Pancreas (tissue), 10 donors: ENCODE measurements at regions not wholly inside any gene's neighbourhood (a gene's known extent, or its start where the extent isn't known, plus 50 kb on each side); places are given as distances from the start of the nearest gene placed in this dataset.
A peak's percentile ranks its signal among the peaks of the same experiment; 100 is the strongest.

Experiments used
- ATAC-seq, 4 donors: fragments of 200-7000 bp; cut with Tn5 transposase; one replicate each; pipeline versions ENCODE4 v1.8.0 to v1.9.1; 2020; ENCODE audit warnings: mild to moderate bottlenecking in 4 of 4, moderate library complexity in 4 of 4
- DNase-seq, 6 donors: peaks; one replicate each; pipeline ENCODE4 v3.0.0-alpha.2; 2020
- FAIRE-seq: peaks from 2 replicates; lab custom pipeline; 2012; peaks lifted over from hg19 to GRCh38; lab: Jason Lieb, UNC
- H3K27ac ChIP-seq, 4 donors: fragments of 200-600 bp; sonication (generic); 1 replicate in 3 of 4; 2 replicates in 1 of 4; pipeline versions ENCODE4 v1.5.0 to v1.8.0; 2020
- H3K27me3 ChIP-seq, 4 donors: fragments of 200-600 bp; one replicate each; pipeline ENCODE4 v1.8.0; 2021
- H3K36me3 ChIP-seq, 3 donors: fragments of 200-600 bp; sonication (generic) in 1 of 3; one replicate each; pipeline versions ENCODE4 v1.5.0 to v1.8.0; 2020 to 2021
- H3K4me1 ChIP-seq, 3 donors: fragments of 200-600 bp; one replicate each; pipeline ENCODE4 v1.8.0; 2021
- H3K4me3 ChIP-seq, 4 donors: fragments of 200-600 bp; sonication (generic) in 2 of 4; one replicate each; pipeline versions ENCODE4 v1.5.0 to v1.8.0; 2020 to 2021
- H3K9me3 ChIP-seq, 4 donors: fragments of 200-600 bp; one replicate each; pipeline ENCODE4 v1.8.0; 2021
- CTCF ChIP-seq, 4 donors: fragments of 200-600 bp; sonication (generic) in 3 of 4; IDR thresholded peaks; one replicate each; pipeline versions ENCODE4 v1.5.0 to v1.8.0; 2021; ENCODE audit warnings: antibody characterized with exemption in 4 of 4
- WGBS, 2 donors: extraction: QIAGEN DNeasy Blood & Tissue Kit; methylation state at CpG; one replicate each; pipeline ENCODE4 v1.1.7; 2013; 5-methylcytosine and 5-hydroxymethylcytosine counted together
- intact Hi-C, 3 donors: fragments of 100-400 bp; cut with DNase I; formaldehyde crosslinking; loops; one replicate each; pipeline versions ENCODE4 v1.11.1 to v1.14.2; 2022
- donor health status: healthy with polysubstance abuse.
- donor health status: DM: no; HTN: no; CAD: no; lungs with moderate emphysema.
- donor health status: DM: no; HTN: no; CAD: no.
- donor health status: control.
- donor health status: control.
- donor health status: Bipolar disorder and iron deficiency.
- donor health status: DM: yes; HTN: yes; CAD: no.
- donor health status: DM: no; HTN: no; CAD: no.
- donor health status: DM: no; HTN: no; CAD: no.
- donor health status: DM: yes; HTN: yes; CAD: no.

- Histone ChIP-seq H3K9me3 (no peaks in the 10 kb centered on the region), H3K36me3 (no peaks in the 10 kb centered on the region), H3K4me3 (no peak overlapping the region), H3K27me3 (no peaks in the 10 kb centered on the region), H3K4me1 (peaks cover 0 to 7% (median 0%) of the 10 kb centered on the region in 3 donors), H3K27ac (no peak overlapping the region)
- TF ChIP-seq CTCF (IDR thresholded peaks at IDR 0.05) = no peak
- 93 to 94% methylated on average over 4 of the region's 4 CpGs for WGBS, 2 donors
- FAIRE-seq = no peak
- peak in 3 of 4 donors; percentile 18 to 54 (median 49) for ATAC-seq
- DNase-seq = no peak
- intact Hi-C loops = no loop called here
These were observed 101.2 kb downstream of the NFKBIZ start for GRCh38 chr3:101950510-101950909.

- no peak overlapping the region for H3K27ac ChIP-seq
- peak in 2 of 4 donors; percentile 55 to 80 for ATAC-seq
- no peak for DNase-seq
These were observed 101.8 kb downstream of the NFKBIZ start for GRCh38 chr3:101950985-101951733.

GRCh38 chr3:101954361-101954760 lies 105.0 kb downstream of the NFKBIZ start:
- Histone ChIP-seq H3K36me3 (no peaks in the 10 kb centered on the region), H3K4me1 (peaks cover 0 to 7% (median 0%) of the 10 kb centered on the region in 3 donors), H3K4me3 (no peak overlapping the region), H3K9me3 (no peaks in the 10 kb centered on the region), H3K27me3 (no peaks in the 10 kb centered on the region), H3K27ac (no peak overlapping the region)
- no peak for ATAC-seq
- FAIRE-seq = no peak
- no peak for DNase-seq
- TF ChIP-seq CTCF (IDR thresholded peaks at IDR 0.05) = no peak
- WGBS, 2 donors = 75 to 89% methylated on average over 6 of the region's 6 CpGs
- intact Hi-C loops = no loop called here

More at GRCh38 chr3:101950985-101951733, 101.8 kb downstream of the NFKBIZ start:
- 100% methylated on average over 1 of the region's 1 CpG for WGBS, 2 donors
- FAIRE-seq = no peak
- no peak for TF ChIP-seq CTCF (IDR thresholded peaks at IDR 0.05)
- Histone ChIP-seq H3K4me1 (peaks cover 0 to 7% (median 0%) of the 10 kb centered on the region in 3 donors), H3K4me3 (no peak overlapping the region), H3K9me3 (no peaks in the 10 kb centered on the region), H3K36me3 (no peaks in the 10 kb centered on the region), H3K27me3 (no peaks in the 10 kb centered on the region)
- intact Hi-C loops = no loop called here

GRCh38 chr3:101954936-101955335 lies 105.6 kb downstream of the NFKBIZ start:
- H3K4me3 ChIP-seq = no peak overlapping the region
- DNase-seq (no peak), FAIRE-seq (no peak), ATAC-seq (no peak)
- H3K9me3 ChIP-seq = no peaks in the 10 kb centered on the region
- peaks cover 0 to 7% (median 0%) of the 10 kb centered on the region in 3 donors for H3K4me1 ChIP-seq
- WGBS, 2 donors = 34 to 44% methylated on average over 3 of the region's 3 CpGs
- intact Hi-C loops = no loop called here
- no peaks in the 10 kb centered on the region for H3K36me3 ChIP-seq
- TF ChIP-seq CTCF (IDR thresholded peaks at IDR 0.05) = no peak
- H3K27ac ChIP-seq = no peak overlapping the region
- no peaks in the 10 kb centered on the region for H3K27me3 ChIP-seq

GRCh38 chr3:101962055-101962454 lies 112.7 kb downstream of the NFKBIZ start:
- no peak for DNase-seq
- FAIRE-seq = no peak
- H3K27ac ChIP-seq = no peak overlapping the region
- no peaks in the 10 kb centered on the region for H3K27me3 ChIP-seq
- intact Hi-C loops = no loop called here
- no peaks in the 10 kb centered on the region for H3K4me1 ChIP-seq
- H3K36me3 ChIP-seq = no peaks in the 10 kb centered on the region
- no peaks in the 10 kb centered on the region for H3K9me3 ChIP-seq
- no peak overlapping the region for H3K4me3 ChIP-seq
- no peak for ATAC-seq
- WGBS, 2 donors = 20 to 21% methylated on average over 1 of the region's 1 CpG
- no peak for TF ChIP-seq CTCF (IDR thresholded peaks at IDR 0.05)
